Endothelial cell of umbilical vein (primary cell): ENCODE measurements at regions not wholly inside any gene's neighbourhood (a gene's known extent, or its start where the extent isn't known, plus 50 kb on each side); places are given as distances from the start of the nearest gene placed in this dataset.

Experiments used
- BruUV-seq: library from RNA; stranded (reverse); fragments of 400-500 nt; replicated peaks from 2 replicates; lab custom pipeline; 2021; lab: Mats Ljungman, UMichigan
- CTCF ChIA-PET: fragments of 300-600, 350-600 bp; sonication (Branson Sonifier 250); formaldehyde crosslinking; loops from one replicate; lab custom pipeline; 2021; ENCODE audit warnings: antibody characterized with exemption, inconsistent platforms; lab: Charles Lee
- POLR2A ChIA-PET: fragments of 300-600, 350-600 bp; sonication (Branson Sonifier 250); formaldehyde crosslinking; loops from one replicate; lab custom pipeline; 2021; ENCODE audit warnings: antibody characterized with exemption, inconsistent platforms; lab: Charles Lee
- DNase-seq: peaks from one replicate; pipeline ENCODE4 v3.0.0-alpha.2; 2011; ENCODE audit warnings: low read depth, low spot score
- FAIRE-seq: peaks from 2 replicates; lab custom pipeline; 2011; peaks lifted over from hg19 to GRCh38; lab: Jason Lieb, UNC
- H2AFZ ChIP-seq: 2 replicates; pipeline ENCODE4 v1.6.0; 2012; ENCODE audit warnings: low read depth, low read length, control low read depth, inconsistent platforms
- H3K27ac ChIP-seq: 2 replicates; pipeline ENCODE4 v1.5.1; 2011; ENCODE audit warnings: low read depth, mild to moderate bottlenecking, control low read depth, low read length, moderate library complexity; ENCODE audit not compliant: insufficient read depth
- H3K27me3 ChIP-seq, 2 experiments: 2 replicates each; pipeline versions ENCODE4 v1.6.0 to v1.6.1; 2011; ENCODE audit warnings: low read length in 2 of 2, mixed read lengths in 1 of 2; ENCODE audit not compliant: control insufficient read depth in 2 of 2, insufficient read depth in 2 of 2
- H3K36me3 ChIP-seq, 2 experiments: 2 replicates in 1 of 2; 3 replicates in 1 of 2; pipeline ENCODE4 v1.5.1; 2011; ENCODE audit warnings: low read length in 2 of 2, mild to moderate bottlenecking in 1 of 2, moderate library complexity in 1 of 2; ENCODE audit not compliant: control insufficient read depth in 2 of 2, insufficient read depth in 2 of 2; ENCODE audit errors: extremely low read depth in 1 of 2
- H3K4me1 ChIP-seq: 3 replicates; pipeline ENCODE4 v1.5.1; 2011; ENCODE audit warnings: mild to moderate bottlenecking, low read length; ENCODE audit not compliant: control insufficient read depth, insufficient read depth; ENCODE audit errors: extremely low read depth
- H3K4me2 ChIP-seq: 2 replicates; pipeline ENCODE4 v1.6.1; 2011; ENCODE audit warnings: low read length, control low read depth, mixed read lengths; ENCODE audit not compliant: insufficient read depth
- H3K4me3 ChIP-seq, 3 experiments: fragments of 200-600 bp in 1 of 3; sonication (generic), shearing (Covaris generic) in 1 of 3; replicated peaks in 1 of 3; 2 replicates each; pipeline ENCODE4 v1.5.1; 2011 to 2016; ENCODE audit warnings: control low read depth in 3 of 3, low read length in 3 of 3, mild to moderate bottlenecking in 2 of 3, inconsistent platforms in 1 of 3, low read depth in 1 of 3, moderate library complexity in 1 of 3; ENCODE audit not compliant: insufficient read depth in 1 of 3
- H3K79me2 ChIP-seq: 2 replicates; pipeline ENCODE4 v1.6.0; 2012; ENCODE audit warnings: low read length, inconsistent platforms; ENCODE audit not compliant: control insufficient read depth, insufficient read depth
- H3K9ac ChIP-seq: replicated peaks from 2 replicates; pipeline ENCODE3; 2011; ENCODE audit warnings: low read length, control low read depth; ENCODE audit not compliant: insufficient read depth; ENCODE audit errors: extremely low read depth
- H3K9me1 ChIP-seq: replicated peaks from 3 replicates; pipeline ENCODE4 v1.6.0; 2011; ENCODE audit warnings: mild to moderate bottlenecking, low read length; ENCODE audit not compliant: control insufficient read depth, insufficient read depth; ENCODE audit errors: extremely low read depth
- H3K9me3 ChIP-seq: replicated peaks from 2 replicates; pipeline ENCODE4 v1.5.1; 2012; ENCODE audit warnings: low read length, inconsistent platforms; ENCODE audit not compliant: control insufficient read depth, insufficient read depth
- H4K20me1 ChIP-seq: replicated peaks from 2 replicates; pipeline ENCODE3; 2011; ENCODE audit warnings: mild to moderate bottlenecking, low read length; ENCODE audit not compliant: control insufficient read depth, insufficient read depth; ENCODE audit errors: extremely low read depth
- EZH2 ChIP-seq: IDR thresholded peaks from 2 replicates; pipeline ENCODE4 v1.6.1; 2012; ENCODE audit warnings: borderline replicate concordance, low read depth, mild to moderate bottlenecking, moderate library complexity, low read length, inconsistent platforms; ENCODE audit not compliant: severe bottlenecking
- FOS ChIP-seq: IDR thresholded peaks from 2 replicates; pipeline ENCODE4 v1.6.1; 2011; ENCODE audit warnings: mild to moderate bottlenecking, low read length, moderate library complexity, borderline replicate concordance; ENCODE audit not compliant: insufficient read depth
- GATA2 ChIP-seq: IDR thresholded peaks from 2 replicates; pipeline ENCODE4 v1.7.0; 2011; ENCODE audit warnings: low read depth, mild to moderate bottlenecking, moderate library complexity, mixed read lengths, low read length; ENCODE audit not compliant: insufficient read length, insufficient read depth
- JUN ChIP-seq: IDR thresholded peaks from 2 replicates; pipeline ENCODE4 v1.6.1; 2011; ENCODE audit warnings: borderline replicate concordance, low read depth; ENCODE audit not compliant: insufficient read length, insufficient read depth
- MYC ChIP-seq: IDR thresholded peaks from one replicate; pipeline ENCODE4 v1.6.1; 2011; ENCODE audit warnings: mild to moderate bottlenecking, low read depth, low read length
- POLR2A ChIP-seq: IDR thresholded peaks from 2 replicates; pipeline ENCODE4 v1.6.1; 2012; ENCODE audit warnings: low read depth, mild to moderate bottlenecking, control low read depth, low read length
- POLR2AphosphoS5 ChIP-seq: IDR thresholded peaks from 2 replicates; pipeline ENCODE4 v1.6.1; 2012; ENCODE audit warnings: low read depth, mild to moderate bottlenecking, control low read depth, low read length, moderate library complexity; ENCODE audit not compliant: insufficient read depth
- dilution Hi-C: fragments of 300-500 bp; cut with MboI; formaldehyde crosslinking; loops from one replicate; pipeline ENCODE4 v1.15.0; 2019; ENCODE audit warnings: low sequenced_read_pairs; ENCODE audit not compliant: extremely low pct_ligation_motif_present
- intact Hi-C: fragments of 100-400 bp; cut with micrococcal nuclease; formaldehyde crosslinking; loops from one replicate; pipeline ENCODE4 v1.10.0; 2022
- TF ChIP-seq, protein P1 (sequence below), 2 donors: IDR thresholded peaks; 1 replicate in 1 of 2; 2 replicates in 1 of 2; pipeline ENCODE4 v1.5.1; 2011; ENCODE audit warnings: low read length in 2 of 2, mild to moderate bottlenecking in 2 of 2, moderate library complexity in 2 of 2, control low read depth in 1 of 2, inconsistent platforms in 1 of 2, low read depth in 1 of 2; ENCODE audit not compliant: insufficient read depth in 1 of 2; ENCODE audit errors: extremely low read depth in 1 of 2
- TF ChIP-seq, protein P2 (sequence below): IDR thresholded peaks from 2 replicates; pipeline ENCODE4 v1.6.1; 2011; ENCODE audit not compliant: insufficient read depth, insufficient read length

DNA sequence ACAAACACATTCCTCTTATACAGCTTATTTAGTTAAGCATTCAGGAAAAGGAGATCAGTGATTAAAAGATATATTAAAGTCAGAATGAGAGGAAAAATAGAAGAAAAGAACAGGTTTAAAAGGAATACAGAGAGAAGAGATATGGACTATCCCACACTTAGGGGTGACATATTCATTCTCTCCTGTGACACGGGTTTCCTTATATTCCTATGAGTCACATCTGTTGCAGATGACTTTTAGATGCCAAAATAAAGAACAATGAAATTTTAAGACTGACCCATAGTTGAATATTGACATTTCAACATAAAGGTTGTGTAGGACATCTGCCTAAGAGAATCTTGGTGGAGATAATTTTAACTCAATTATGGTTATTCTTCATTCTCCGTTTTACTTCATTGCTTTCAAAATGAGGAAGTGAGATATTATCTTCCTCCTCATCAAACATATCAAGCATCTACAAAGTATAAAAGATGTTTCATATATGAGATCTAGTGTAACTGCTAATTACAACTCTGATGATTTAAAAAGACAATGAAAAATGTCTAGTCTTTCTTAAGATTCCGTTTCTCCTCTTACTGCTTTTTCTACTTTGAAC is 1336.7 kb upstream of the CITED2 start:
- no peak for FAIRE-seq
- ChIA-PET CTCF (no interaction called here), POLR2A (no interaction called here)
- TF ChIP-seq, protein P1, sequence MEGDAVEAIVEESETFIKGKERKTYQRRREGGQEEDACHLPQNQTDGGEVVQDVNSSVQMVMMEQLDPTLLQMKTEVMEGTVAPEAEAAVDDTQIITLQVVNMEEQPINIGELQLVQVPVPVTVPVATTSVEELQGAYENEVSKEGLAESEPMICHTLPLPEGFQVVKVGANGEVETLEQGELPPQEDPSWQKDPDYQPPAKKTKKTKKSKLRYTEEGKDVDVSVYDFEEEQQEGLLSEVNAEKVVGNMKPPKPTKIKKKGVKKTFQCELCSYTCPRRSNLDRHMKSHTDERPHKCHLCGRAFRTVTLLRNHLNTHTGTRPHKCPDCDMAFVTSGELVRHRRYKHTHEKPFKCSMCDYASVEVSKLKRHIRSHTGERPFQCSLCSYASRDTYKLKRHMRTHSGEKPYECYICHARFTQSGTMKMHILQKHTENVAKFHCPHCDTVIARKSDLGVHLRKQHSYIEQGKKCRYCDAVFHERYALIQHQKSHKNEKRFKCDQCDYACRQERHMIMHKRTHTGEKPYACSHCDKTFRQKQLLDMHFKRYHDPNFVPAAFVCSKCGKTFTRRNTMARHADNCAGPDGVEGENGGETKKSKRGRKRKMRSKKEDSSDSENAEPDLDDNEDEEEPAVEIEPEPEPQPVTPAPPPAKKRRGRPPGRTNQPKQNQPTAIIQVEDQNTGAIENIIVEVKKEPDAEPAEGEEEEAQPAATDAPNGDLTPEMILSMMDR (IDR thresholded peaks at IDR 0.05; ENCODE audit: extremely low read depth in 1 of 2, insufficient read depth in 1 of 2, low read depth in 1 of 2, low read length in 2 of 2): no peak
- no peak for TF ChIP-seq FOS
- TF ChIP-seq JUN: no peak
- TF ChIP-seq, protein P2, sequence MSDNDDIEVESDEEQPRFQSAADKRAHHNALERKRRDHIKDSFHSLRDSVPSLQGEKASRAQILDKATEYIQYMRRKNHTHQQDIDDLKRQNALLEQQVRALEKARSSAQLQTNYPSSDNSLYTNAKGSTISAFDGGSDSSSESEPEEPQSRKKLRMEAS: no peak
- no peak for TF ChIP-seq POLR2AphosphoS5
- TF ChIP-seq EZH2: no peak
- TF ChIP-seq GATA2: no peak
- no peak for TF ChIP-seq POLR2A
- no peak for TF ChIP-seq MYC
- Histone ChIP-seq H3K4me2 (no peak overlapping the region), H4K20me1 (no peaks in the 10 kb centered on the region), H2AFZ (no peak overlapping the region), H3K79me2 (no peaks in the 10 kb centered on the region), H3K36me3 (no peaks in the 10 kb centered on the region), H3K4me3 (no peak overlapping the region), H3K9ac (no peak overlapping the region), H3K9me3 (no peaks in the 10 kb centered on the region), H3K9me1 (no peaks in the 10 kb centered on the region), H3K4me1 (no peaks in the 10 kb centered on the region), H3K27ac (no peak overlapping the region), H3K27me3 (no peaks in the 10 kb centered on the region)
- BruUV-seq: no TSS peak
- dilution Hi-C loops (no loop called here), intact Hi-C loops (no loop called here)
- no peak for DNase-seq
